ENCODE measurements at regions not wholly inside any gene's neighbourhood (a gene's known extent, or its start where the extent isn't known, plus 50 kb on each side); places are given as distances from the start of the nearest gene placed in this dataset.

DNA sequence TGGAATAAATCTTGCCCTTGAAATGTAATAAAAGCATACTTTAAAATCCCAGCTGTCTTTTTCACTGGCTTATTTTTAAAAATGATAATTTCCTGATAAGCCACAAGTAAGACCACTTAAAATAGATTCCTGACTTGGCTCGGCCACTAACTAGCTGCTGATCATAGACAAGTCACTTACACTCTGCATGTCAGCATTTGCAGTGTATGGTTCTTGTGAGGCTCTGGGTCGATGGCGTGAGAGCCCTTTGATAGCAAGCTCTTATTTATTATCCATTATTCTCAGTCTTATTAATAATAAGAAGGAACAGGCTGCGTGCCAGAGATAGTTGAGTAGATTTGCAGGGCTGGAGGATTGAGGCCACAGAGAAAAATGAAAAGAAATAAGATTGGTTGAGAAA lies 110.7 kb upstream of the IL12B start:
- no peak for TF ChIP-seq CTCF (IDR thresholded peaks at IDR 0.05)
- no peak for TF ChIP-seq POLR2AphosphoS5 (IDR thresholded peaks at IDR 0.05)
